PC-9 (cell line): ENCODE measurements at regions not wholly inside any gene's neighbourhood (a gene's known extent, or its start where the extent isn't known, plus 50 kb on each side); places are given as distances from the start of the nearest gene placed in this dataset.

Experiments used
- BruUV-seq: library from RNA; stranded (reverse); fragments of 400-500 nt; replicated peaks from 2 replicates; lab custom pipeline; 2021; lab: Mats Ljungman, UMichigan
- CTCF ChIA-PET: fragments of 300-600 bp; sonication (Branson Sonifier 250); formaldehyde crosslinking; loops from one replicate; lab custom pipeline; 2022; ENCODE audit warnings: antibody characterized with exemption; lab: Charles Lee
- POLR2A ChIA-PET: fragments of 300-600 bp; sonication (Branson Sonifier 250); formaldehyde crosslinking; loops from one replicate; lab custom pipeline; 2022; ENCODE audit warnings: antibody characterized with exemption; ENCODE audit not compliant: unreplicated experiment; lab: Charles Lee
- DNase-seq, 2 experiments: peaks; one replicate each; pipeline versions ENCODE4 v3.0.0 to v3.0.0-alpha.2; 2015 to 2022; ENCODE audit warnings: mixed read lengths in 1 of 2
- H2AFZ ChIP-seq: fragments of 200-600 bp; sonication (generic); 2 replicates; pipeline ENCODE4 v1.8.1; 2017; ENCODE audit warnings: antibody characterized with exemption
- H3F3A ChIP-seq: fragments of 200-600 bp; sonication (generic); 2 replicates; pipeline ENCODE4 v1.8.1; 2017; ENCODE audit warnings: antibody characterized with exemption, mild to moderate bottlenecking, low read depth; ENCODE audit not compliant: insufficient read depth
- H3K27ac ChIP-seq: fragments of 200-600 bp; sonication (generic); 2 replicates; pipeline ENCODE4 v1.6.1; 2016; ENCODE audit warnings: mixed run types
- H3K27me3 ChIP-seq: fragments of 200-600 bp; sonication (generic); 2 replicates; pipeline ENCODE4 v1.6.1; 2016; ENCODE audit warnings: low read depth, mixed run types; ENCODE audit not compliant: insufficient read depth
- H3K36me3 ChIP-seq: fragments of 200-600 bp; sonication (generic); 2 replicates; pipeline ENCODE4 v1.6.1; 2016; ENCODE audit warnings: low read depth, mixed run types
- H3K4me1 ChIP-seq: fragments of 200-600 bp; sonication (generic); replicated peaks from 2 replicates; pipeline ENCODE4 v1.6.1; 2016; ENCODE audit warnings: mixed run types; ENCODE audit not compliant: insufficient read depth
- H3K4me2 ChIP-seq: fragments of 200-600 bp; sonication (generic); 2 replicates; pipeline ENCODE4 v1.6.1; 2017; ENCODE audit warnings: mixed run types
- H3K4me3 ChIP-seq: fragments of 200-600 bp; sonication (generic); 2 replicates; pipeline ENCODE4 v1.6.1; 2016; ENCODE audit warnings: mixed run types
- H3K79me2 ChIP-seq: fragments of 200-600 bp; sonication (generic); 2 replicates; pipeline ENCODE4 v1.6.1; 2017; ENCODE audit warnings: low read depth, mixed run types
- H3K9me2 ChIP-seq: fragments of 200-600 bp; sonication (generic); 2 replicates; pipeline ENCODE4 v1.8.1; 2017; ENCODE audit warnings: mild to moderate bottlenecking; ENCODE audit not compliant: insufficient read depth
- H3K9me3 ChIP-seq: fragments of 200-600 bp; sonication (generic); 2 replicates; pipeline ENCODE4 v1.8.1; 2016; ENCODE audit warnings: low read depth; ENCODE audit not compliant: insufficient read depth
- H4K20me1 ChIP-seq: fragments of 200-600 bp; sonication (generic); 2 replicates; pipeline ENCODE4 v1.8.1; 2017; ENCODE audit not compliant: insufficient read depth
- EZH2 ChIP-seq: fragments of 200-600 bp; sonication (generic); IDR thresholded peaks from 2 replicates; pipeline ENCODE4 v1.8.0; 2017; ENCODE audit warnings: antibody characterized with exemption, low read depth
- intact Hi-C: fragments of 100-400 bp; cut with micrococcal nuclease; formaldehyde crosslinking; loops from one replicate; pipeline ENCODE4 v1.10.0; 2022; ENCODE audit not compliant: unreplicated experiment
- TF ChIP-seq, protein P1 (sequence below): fragments of 200-600 bp; sonication (generic); conservative IDR thresholded peaks from 2 replicates; pipeline ENCODE4 v1.6.1; 2017; ENCODE audit warnings: mixed run types, antibody characterized with exemption, mild to moderate bottlenecking, moderate library complexity

DNA sequence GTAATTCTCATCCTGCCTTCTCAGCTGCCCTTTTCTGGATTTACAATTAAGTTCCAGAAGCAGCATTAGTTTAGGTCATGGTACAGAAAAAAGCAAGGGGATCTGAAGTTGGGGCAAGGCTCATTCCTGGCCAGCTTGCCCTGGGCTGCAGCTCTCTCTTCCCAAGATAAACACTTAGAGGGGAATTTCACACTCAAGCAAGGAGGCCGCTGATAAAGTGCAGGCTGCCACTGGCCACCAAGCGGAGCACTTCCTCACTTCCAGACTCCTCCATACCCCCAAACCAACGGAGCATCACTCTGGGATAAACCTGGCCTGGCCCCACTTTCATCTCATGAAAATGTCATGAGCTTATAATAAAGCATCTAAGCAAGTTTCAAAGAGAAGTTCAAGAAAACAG, 445.5 kb upstream of the MKI67 start:
- ChIA-PET CTCF (no interaction called here), POLR2A (no interaction called here)
- Histone ChIP-seq H3K9me3 (no peaks in the 10 kb centered on the region), H2AFZ (no peak overlapping the region), H3K4me2 (no peak overlapping the region), H3K4me3 (no peak overlapping the region), H3F3A (no peaks in the 10 kb centered on the region), H3K4me1 (no peaks in the 10 kb centered on the region), H3K79me2 (no peaks in the 10 kb centered on the region), H3K27me3 (peaks cover 86% of the 10 kb centered on the region), H4K20me1 (no peaks in the 10 kb centered on the region), H3K36me3 (no peaks in the 10 kb centered on the region), H3K9me2 (no peaks in the 10 kb centered on the region), H3K27ac (no peak overlapping the region)
- no TSS peak for BruUV-seq
- intact Hi-C loops = no loop called here
- TF ChIP-seq, protein P1, sequence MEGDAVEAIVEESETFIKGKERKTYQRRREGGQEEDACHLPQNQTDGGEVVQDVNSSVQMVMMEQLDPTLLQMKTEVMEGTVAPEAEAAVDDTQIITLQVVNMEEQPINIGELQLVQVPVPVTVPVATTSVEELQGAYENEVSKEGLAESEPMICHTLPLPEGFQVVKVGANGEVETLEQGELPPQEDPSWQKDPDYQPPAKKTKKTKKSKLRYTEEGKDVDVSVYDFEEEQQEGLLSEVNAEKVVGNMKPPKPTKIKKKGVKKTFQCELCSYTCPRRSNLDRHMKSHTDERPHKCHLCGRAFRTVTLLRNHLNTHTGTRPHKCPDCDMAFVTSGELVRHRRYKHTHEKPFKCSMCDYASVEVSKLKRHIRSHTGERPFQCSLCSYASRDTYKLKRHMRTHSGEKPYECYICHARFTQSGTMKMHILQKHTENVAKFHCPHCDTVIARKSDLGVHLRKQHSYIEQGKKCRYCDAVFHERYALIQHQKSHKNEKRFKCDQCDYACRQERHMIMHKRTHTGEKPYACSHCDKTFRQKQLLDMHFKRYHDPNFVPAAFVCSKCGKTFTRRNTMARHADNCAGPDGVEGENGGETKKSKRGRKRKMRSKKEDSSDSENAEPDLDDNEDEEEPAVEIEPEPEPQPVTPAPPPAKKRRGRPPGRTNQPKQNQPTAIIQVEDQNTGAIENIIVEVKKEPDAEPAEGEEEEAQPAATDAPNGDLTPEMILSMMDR = no peak
- TF ChIP-seq EZH2 = no peak
- DNase-seq = no peak

DNA sequence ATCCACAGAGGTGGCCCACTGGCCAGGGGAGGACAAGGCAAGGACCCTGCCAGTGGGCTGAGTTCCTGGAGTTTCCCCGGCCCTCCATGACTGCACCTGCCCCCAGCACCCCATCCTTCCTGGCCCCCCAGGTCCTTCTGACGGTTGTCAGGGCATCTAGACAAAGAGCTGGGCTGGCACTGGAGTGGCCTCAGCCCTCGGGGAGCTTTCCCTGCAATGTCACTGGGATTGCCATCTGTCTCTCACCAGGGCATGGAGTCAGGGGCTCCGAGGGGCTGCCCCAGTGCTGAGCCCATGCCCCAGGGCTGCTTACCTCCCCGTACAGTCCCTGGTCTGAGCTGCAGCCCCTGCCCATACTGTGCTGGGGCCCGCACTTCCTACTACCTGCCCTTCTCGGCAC, 446.5 kb upstream of the MKI67 start:
- H3K36me3 ChIP-seq = no peaks in the 10 kb centered on the region
- no peak overlapping the region for H3K27ac ChIP-seq
- no peak overlapping the region for H3K4me2 ChIP-seq
- H3K4me1 ChIP-seq = no peaks in the 10 kb centered on the region
- H2AFZ ChIP-seq = no peak overlapping the region
- ChIA-PET POLR2A (no interaction called here), CTCF (no interaction called here)
- H3K9me2 ChIP-seq = no peaks in the 10 kb centered on the region
- no peaks in the 10 kb centered on the region for H3K79me2 ChIP-seq
- H3F3A ChIP-seq = no peaks in the 10 kb centered on the region
- no peaks in the 10 kb centered on the region for H3K9me3 ChIP-seq
- no peak for DNase-seq
- no peak overlapping the region for H3K4me3 ChIP-seq
- H4K20me1 ChIP-seq = no peaks in the 10 kb centered on the region
- no peak for TF ChIP-seq EZH2
- intact Hi-C loops = no loop called here
- peaks cover 77% of the 10 kb centered on the region for H3K27me3 ChIP-seq
- no TSS peak for BruUV-seq

DNA sequence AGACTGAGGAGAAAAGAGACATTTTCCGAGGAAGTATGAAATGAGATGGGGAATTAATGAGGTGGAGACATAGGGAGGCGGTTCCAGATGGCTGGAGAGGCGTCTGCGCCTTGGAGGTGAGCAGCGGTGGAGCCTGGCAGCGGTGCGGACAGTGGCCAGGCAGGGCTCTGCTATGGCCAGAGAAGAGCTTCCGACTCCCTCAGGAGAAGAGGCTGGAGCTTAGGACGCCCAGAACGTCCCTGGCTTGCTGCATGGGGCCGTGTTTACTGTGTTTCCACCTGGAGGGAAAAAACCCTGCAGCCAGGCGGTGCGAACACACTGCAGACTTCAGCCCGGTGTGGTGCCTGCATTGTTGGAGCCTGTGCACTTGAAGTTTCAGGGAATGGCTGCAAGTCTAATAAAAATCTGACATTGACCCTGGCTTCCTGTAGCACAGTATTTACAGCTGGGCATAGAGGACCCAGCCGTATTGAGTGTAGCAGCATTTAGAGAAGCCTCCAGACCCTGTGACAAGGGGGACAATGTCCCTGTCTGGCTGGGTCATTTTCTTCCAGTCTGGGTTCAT, 447.1 kb upstream of the MKI67 start:
- no peaks in the 10 kb centered on the region for H3K79me2 ChIP-seq
- no peaks in the 10 kb centered on the region for H4K20me1 ChIP-seq
- ChIA-PET CTCF (no interaction called here), POLR2A (no interaction called here)
- no peaks in the 10 kb centered on the region for H3K9me3 ChIP-seq
- no peak overlapping the region for H3K4me2 ChIP-seq
- H3K27ac ChIP-seq = no peak overlapping the region
- intact Hi-C loops = no loop called here
- no peak overlapping the region for H2AFZ ChIP-seq
- no peaks in the 10 kb centered on the region for H3F3A ChIP-seq
- H3K4me1 ChIP-seq = no peaks in the 10 kb centered on the region
- no peaks in the 10 kb centered on the region for H3K9me2 ChIP-seq
- H3K27me3 ChIP-seq = peaks cover 70% of the 10 kb centered on the region
- H3K4me3 ChIP-seq = no peak overlapping the region
- BruUV-seq = no TSS peak
- DNase-seq = no peak
- H3K36me3 ChIP-seq = no peaks in the 10 kb centered on the region
- TF ChIP-seq, protein P1 = no peak
- TF ChIP-seq EZH2 = no peak

DNA sequence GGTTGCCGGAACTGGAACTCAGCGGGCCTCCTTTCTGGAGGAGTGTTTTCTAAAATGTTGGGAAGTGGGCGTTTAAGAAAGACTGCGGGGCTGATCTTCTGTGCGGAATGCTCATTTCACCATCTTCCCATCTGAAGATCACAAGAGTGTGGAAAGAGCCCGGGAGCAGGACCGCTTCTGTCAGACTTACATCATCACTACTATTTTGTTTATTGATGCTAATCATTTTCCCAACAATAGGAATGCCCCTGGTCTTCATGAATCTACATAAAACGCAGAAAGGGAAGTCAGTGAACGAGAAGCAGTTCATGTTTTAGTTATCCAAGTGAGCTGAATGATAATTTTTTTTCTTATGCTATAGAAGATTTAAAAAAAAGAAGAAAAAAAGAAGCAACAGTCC, 447.8 kb upstream of the MKI67 start:
- no peaks in the 10 kb centered on the region for H3K9me3 ChIP-seq
- H4K20me1 ChIP-seq = no peaks in the 10 kb centered on the region
- DNase-seq = no peak
- H3K9me2 ChIP-seq = no peaks in the 10 kb centered on the region
- no peak overlapping the region for H3K4me2 ChIP-seq
- intact Hi-C loops = no loop called here
- CTCF ChIA-PET = no interaction called here
- no peak overlapping the region for H2AFZ ChIP-seq
- TF ChIP-seq, protein P1 = no peak
- no peak for TF ChIP-seq EZH2
- POLR2A ChIA-PET = no interaction called here
- H3K79me2 ChIP-seq = no peaks in the 10 kb centered on the region
- no peaks in the 10 kb centered on the region for H3K4me1 ChIP-seq
- H3K27ac ChIP-seq = no peak overlapping the region
- H3K27me3 ChIP-seq = peaks cover 64% of the 10 kb centered on the region
- no TSS peak for BruUV-seq
- no peak overlapping the region for H3K4me3 ChIP-seq
- H3K36me3 ChIP-seq = no peaks in the 10 kb centered on the region
- no peaks in the 10 kb centered on the region for H3F3A ChIP-seq
